ENCODE measurements at regions not wholly inside any gene's neighbourhood (a gene's known extent, or its start where the extent isn't known, plus 50 kb on each side); places are given as distances from the start of the nearest gene placed in this dataset.
A peak's percentile ranks its signal among the peaks of the same experiment; 100 is the strongest.
"Not testable (repeated sequence)": the region's sequence is repeated elsewhere in the genome, so short reads cannot be mapped to it uniquely, and the experiment has no call there.

DNA sequence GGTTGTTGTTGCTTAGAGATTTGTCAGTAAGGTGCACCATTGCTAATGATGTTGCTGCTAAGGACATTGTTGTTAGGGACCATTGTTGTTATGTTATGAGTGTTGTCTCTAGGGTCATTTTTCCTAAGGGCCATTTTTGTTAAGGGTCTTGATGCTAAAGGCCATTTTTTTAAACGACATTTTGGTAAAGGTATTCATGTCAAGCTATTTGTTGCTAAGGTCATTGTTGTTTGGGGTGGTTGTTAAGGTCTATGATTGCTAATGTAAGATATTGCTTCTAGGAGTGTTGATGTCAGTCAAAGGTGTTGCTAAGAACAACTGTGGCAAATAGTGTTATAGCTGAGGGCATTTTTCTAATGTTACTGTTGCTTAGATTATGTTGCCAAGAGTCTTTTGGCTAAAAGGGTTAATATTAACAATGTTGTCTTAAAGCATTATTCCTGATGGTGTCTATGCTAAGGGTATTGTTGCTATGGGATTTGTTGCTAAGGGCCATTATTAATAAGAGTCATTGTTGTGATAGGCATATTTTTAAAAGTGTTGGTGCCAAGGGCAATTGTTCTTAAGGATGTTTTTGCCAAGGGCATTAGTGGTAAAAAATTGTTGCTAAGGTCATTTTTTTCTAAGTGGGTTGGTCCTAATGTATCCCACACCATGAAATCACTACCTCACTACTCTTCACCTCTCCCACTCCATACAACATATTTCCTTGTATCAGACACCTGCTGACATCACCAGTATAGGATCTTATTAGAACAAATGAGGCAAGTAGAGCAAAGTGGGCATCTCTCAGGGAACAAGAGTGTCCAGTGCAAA is 56.2 kb downstream of the SPATA31A6 start:
- not testable (repeated sequence) for H3K9ac ChIP-seq (ENCODE audit: insufficient read depth, low read length); H3K36me3 ChIP-seq (ENCODE audit: control insufficient read depth, insufficient read depth, low read length)

DNA sequence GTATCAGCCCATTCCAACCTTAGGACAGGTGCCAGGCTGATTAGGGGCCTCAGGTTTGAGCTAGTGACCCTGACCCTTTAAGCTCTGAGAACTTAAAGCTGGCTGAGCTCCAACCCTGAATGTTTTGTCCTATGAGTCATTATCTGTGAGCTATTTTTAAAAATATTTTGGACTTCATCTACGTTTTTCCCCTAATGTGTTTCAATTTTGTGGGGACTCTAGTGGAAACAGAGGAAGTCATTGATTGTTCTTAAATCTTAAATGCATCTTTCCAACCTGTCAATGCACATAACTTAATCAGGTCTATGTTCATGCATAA is 56.8 kb downstream of the SPATA31A6 start:
- H3K79me2 ChIP-seq (ENCODE audit: control insufficient read depth, insufficient read depth, low read length); H3K4me1 ChIP-seq (ENCODE audit: control insufficient read depth, extremely low read depth, insufficient read depth, low read length); H3K4me2 ChIP-seq (ENCODE audit: extremely low read depth, insufficient read depth, low read length); H2AFZ ChIP-seq (ENCODE audit: low read length); H4K20me1 ChIP-seq (ENCODE audit: control insufficient read depth, extremely low read depth, insufficient read depth, low read length); H3K9me3 ChIP-seq (ENCODE audit: control insufficient read depth, insufficient read depth, low read depth, low read length); H3K4me3 ChIP-seq (replicated peaks in 1 of 4; ENCODE audit: control extremely low read depth in 1 of 4, insufficient read depth in 1 of 4, low read depth in 3 of 4, low read length in 4 of 4); H3K36me3 ChIP-seq (ENCODE audit: control insufficient read depth, insufficient read depth, low read length); H3K27ac ChIP-seq (ENCODE audit: insufficient read depth, low read length); H3K9ac ChIP-seq (ENCODE audit: insufficient read depth, low read length); H3K27me3 ChIP-seq (ENCODE audit: control insufficient read depth, insufficient read depth, low read length): not testable (repeated sequence)
- peak; percentile 34 to 60 for DNase-seq (ENCODE audit: low read depth in 2 of 2)

More for the DNA sequence above, 56.2 kb downstream of the SPATA31A6 start:
- H4K20me1 ChIP-seq (ENCODE audit: control insufficient read depth, extremely low read depth, insufficient read depth, low read length); H3K27ac ChIP-seq (ENCODE audit: insufficient read depth, low read length); H3K27me3 ChIP-seq (ENCODE audit: control insufficient read depth, insufficient read depth, low read length); H3K9me3 ChIP-seq (ENCODE audit: control insufficient read depth, insufficient read depth, low read depth, low read length); H3K4me2 ChIP-seq (ENCODE audit: extremely low read depth, insufficient read depth, low read length); H3K4me1 ChIP-seq (ENCODE audit: control insufficient read depth, extremely low read depth, insufficient read depth, low read length); H2AFZ ChIP-seq (ENCODE audit: low read length); H3K4me3 ChIP-seq (replicated peaks in 1 of 4; ENCODE audit: control extremely low read depth in 1 of 4, insufficient read depth in 1 of 4, low read depth in 3 of 4, low read length in 4 of 4); H3K79me2 ChIP-seq (ENCODE audit: control insufficient read depth, insufficient read depth, low read length): not testable (repeated sequence)
- peak in 1 of 2 donors; percentile 4 for DNase-seq (ENCODE audit: low read depth in 2 of 2)

DNA sequence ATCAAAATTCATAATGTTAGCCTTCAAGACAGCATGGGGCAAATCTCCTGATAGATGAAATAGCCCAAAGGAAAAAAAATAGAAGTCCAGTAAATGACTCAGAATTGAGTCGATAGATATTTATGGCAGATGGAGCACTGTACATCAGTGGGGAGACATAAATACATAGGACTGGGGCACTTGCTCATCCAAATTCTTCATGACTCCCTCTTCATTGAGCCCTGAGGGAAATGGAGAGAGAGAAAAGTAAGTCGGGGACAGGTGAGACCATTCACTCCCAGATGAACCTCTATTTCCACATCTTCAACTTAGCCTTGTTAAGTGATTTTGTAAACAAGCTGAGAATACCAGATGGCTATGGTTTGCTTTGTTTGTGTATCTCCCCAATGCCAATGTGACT is 59.8 kb downstream of the SPATA31A6 start:
- not testable (repeated sequence) for DNase-seq (ENCODE audit: low read depth in 2 of 2); H3K27me3 ChIP-seq (ENCODE audit: control insufficient read depth, insufficient read depth, low read length); H3K4me3 ChIP-seq (replicated peaks in 1 of 4; ENCODE audit: control extremely low read depth in 1 of 4, insufficient read depth in 1 of 4, low read depth in 3 of 4, low read length in 4 of 4); H3K4me1 ChIP-seq (ENCODE audit: control insufficient read depth, extremely low read depth, insufficient read depth, low read length); H3K36me3 ChIP-seq (ENCODE audit: control insufficient read depth, insufficient read depth, low read length); H4K20me1 ChIP-seq (ENCODE audit: control insufficient read depth, extremely low read depth, insufficient read depth, low read length); H3K9ac ChIP-seq (ENCODE audit: insufficient read depth, low read length); H2AFZ ChIP-seq (ENCODE audit: low read length); H3K4me2 ChIP-seq (ENCODE audit: extremely low read depth, insufficient read depth, low read length); H3K27ac ChIP-seq (ENCODE audit: insufficient read depth, low read length); H3K9me3 ChIP-seq (ENCODE audit: control insufficient read depth, insufficient read depth, low read depth, low read length); H3K79me2 ChIP-seq (ENCODE audit: control insufficient read depth, insufficient read depth, low read length)

DNA sequence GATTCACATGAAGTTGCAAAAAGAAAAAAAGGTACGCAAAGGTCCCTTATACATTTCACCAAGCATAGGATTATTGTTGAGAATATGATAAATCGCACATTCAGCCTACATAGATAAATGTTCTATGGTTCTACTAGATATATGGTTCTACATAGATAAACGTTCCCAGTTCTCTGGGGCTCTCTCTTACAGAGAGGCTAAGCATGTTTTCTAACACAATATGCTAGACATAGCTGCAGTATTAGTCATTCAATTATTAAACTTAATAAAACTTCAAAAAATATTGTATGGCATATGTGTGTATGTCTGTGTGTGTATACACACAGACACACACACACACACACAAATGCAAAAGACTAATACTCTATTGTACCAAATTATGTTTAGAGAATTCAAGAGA is 60.4 kb downstream of the SPATA31A6 start:
- not testable (repeated sequence) for H3K9ac ChIP-seq (ENCODE audit: insufficient read depth, low read length); H3K27ac ChIP-seq (ENCODE audit: insufficient read depth, low read length); H3K79me2 ChIP-seq (ENCODE audit: control insufficient read depth, insufficient read depth, low read length); H3K4me1 ChIP-seq (ENCODE audit: control insufficient read depth, extremely low read depth, insufficient read depth, low read length); H3K4me3 ChIP-seq (replicated peaks in 1 of 4; ENCODE audit: control extremely low read depth in 1 of 4, insufficient read depth in 1 of 4, low read depth in 3 of 4, low read length in 4 of 4); H3K9me3 ChIP-seq (ENCODE audit: control insufficient read depth, insufficient read depth, low read depth, low read length); H3K27me3 ChIP-seq (ENCODE audit: control insufficient read depth, insufficient read depth, low read length); H2AFZ ChIP-seq (ENCODE audit: low read length); H4K20me1 ChIP-seq (ENCODE audit: control insufficient read depth, extremely low read depth, insufficient read depth, low read length); H3K36me3 ChIP-seq (ENCODE audit: control insufficient read depth, insufficient read depth, low read length); H3K4me2 ChIP-seq (ENCODE audit: extremely low read depth, insufficient read depth, low read length); DNase-seq (ENCODE audit: low read depth in 2 of 2)

DNA sequence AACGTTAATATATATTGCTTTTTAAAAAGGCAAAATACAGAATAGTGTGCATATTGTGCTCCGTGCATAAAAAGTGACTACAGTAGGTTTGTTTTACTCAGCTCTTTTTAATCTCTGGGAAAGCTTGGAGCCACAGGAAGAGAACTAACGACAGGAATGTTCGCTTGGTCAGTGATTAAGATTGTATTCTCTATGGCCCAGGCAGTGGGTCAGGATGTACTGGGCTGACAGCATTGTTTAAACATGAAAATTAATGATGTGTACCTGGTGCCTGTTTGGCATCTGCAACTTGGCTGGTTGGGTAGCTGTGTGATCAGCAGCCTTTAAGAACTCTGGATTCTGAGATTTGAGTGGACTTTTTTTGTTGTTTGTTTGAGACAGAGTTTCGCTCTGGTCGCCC is 85.3 kb downstream of the SPATA31A6 start:
- peak in 1 of 2 donors; percentile 2 for DNase-seq (ENCODE audit: low read depth in 2 of 2)
- H3K36me3 ChIP-seq (ENCODE audit: control insufficient read depth, insufficient read depth, low read length); H3K9me3 ChIP-seq (ENCODE audit: control insufficient read depth, insufficient read depth, low read depth, low read length); H3K4me2 ChIP-seq (ENCODE audit: extremely low read depth, insufficient read depth, low read length); H3K79me2 ChIP-seq (ENCODE audit: control insufficient read depth, insufficient read depth, low read length); H3K27me3 ChIP-seq (ENCODE audit: control insufficient read depth, insufficient read depth, low read length); H3K27ac ChIP-seq (ENCODE audit: insufficient read depth, low read length); H3K4me3 ChIP-seq (replicated peaks in 1 of 4; ENCODE audit: control extremely low read depth in 1 of 4, insufficient read depth in 1 of 4, low read depth in 3 of 4, low read length in 4 of 4); H4K20me1 ChIP-seq (ENCODE audit: control insufficient read depth, extremely low read depth, insufficient read depth, low read length); H2AFZ ChIP-seq (ENCODE audit: low read length); H3K9ac ChIP-seq (ENCODE audit: insufficient read depth, low read length); H3K4me1 ChIP-seq (ENCODE audit: control insufficient read depth, extremely low read depth, insufficient read depth, low read length): not testable (repeated sequence)

DNA sequence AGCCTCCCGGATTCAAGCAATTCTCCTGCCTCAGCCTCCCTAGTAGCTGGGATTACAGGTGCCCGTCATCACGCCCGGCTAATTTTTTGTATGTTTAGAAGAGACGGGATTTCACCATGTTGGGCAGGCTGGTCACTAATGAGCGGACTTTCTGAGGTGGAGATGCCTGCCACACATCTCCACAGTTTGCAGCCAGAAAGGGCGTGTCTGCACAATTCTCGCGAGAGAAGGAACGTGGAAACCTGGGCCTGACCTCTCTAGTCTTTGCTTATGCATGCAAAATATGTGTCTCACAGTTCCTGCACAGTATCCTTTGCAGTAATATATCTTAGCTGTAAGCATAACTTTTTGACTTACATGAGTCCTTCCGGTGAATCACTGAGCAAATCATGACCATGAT is 85.7 kb downstream of the SPATA31A6 start:
- H3K27ac ChIP-seq (ENCODE audit: insufficient read depth, low read length); H3K9me3 ChIP-seq (ENCODE audit: control insufficient read depth, insufficient read depth, low read depth, low read length); H3K4me2 ChIP-seq (ENCODE audit: extremely low read depth, insufficient read depth, low read length); H3K9ac ChIP-seq (ENCODE audit: insufficient read depth, low read length); H3K79me2 ChIP-seq (ENCODE audit: control insufficient read depth, insufficient read depth, low read length); H3K36me3 ChIP-seq (ENCODE audit: control insufficient read depth, insufficient read depth, low read length); H4K20me1 ChIP-seq (ENCODE audit: control insufficient read depth, extremely low read depth, insufficient read depth, low read length); H3K27me3 ChIP-seq (ENCODE audit: control insufficient read depth, insufficient read depth, low read length); DNase-seq (ENCODE audit: low read depth in 2 of 2); H3K4me3 ChIP-seq (replicated peaks in 1 of 4; ENCODE audit: control extremely low read depth in 1 of 4, insufficient read depth in 1 of 4, low read depth in 3 of 4, low read length in 4 of 4); H2AFZ ChIP-seq (ENCODE audit: low read length); H3K4me1 ChIP-seq (ENCODE audit: control insufficient read depth, extremely low read depth, insufficient read depth, low read length): not testable (repeated sequence)

DNA sequence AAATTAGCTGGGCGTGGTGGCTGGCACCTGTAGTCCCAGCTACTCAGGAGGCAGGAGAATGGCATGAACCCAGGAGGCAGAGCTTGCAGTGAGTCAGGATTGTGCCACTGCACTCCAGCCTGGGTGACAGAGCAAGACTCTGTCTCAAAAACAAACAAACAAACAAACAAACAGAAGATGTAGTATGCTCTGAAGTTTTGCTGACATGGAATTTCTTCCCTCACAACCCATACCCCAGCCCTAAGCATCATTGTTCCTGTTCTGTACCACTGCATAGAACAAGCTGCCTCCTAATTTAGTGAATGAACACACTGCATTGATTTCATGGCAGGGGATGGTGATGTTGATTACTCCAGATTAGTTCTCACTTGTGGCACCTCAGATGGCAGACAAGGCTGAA is 89.7 kb downstream of the SPATA31A6 start:
- H4K20me1 ChIP-seq (ENCODE audit: control insufficient read depth, extremely low read depth, insufficient read depth, low read length); DNase-seq (ENCODE audit: low read depth in 2 of 2); H3K9me3 ChIP-seq (ENCODE audit: control insufficient read depth, insufficient read depth, low read depth, low read length); H3K9ac ChIP-seq (ENCODE audit: insufficient read depth, low read length); H3K27me3 ChIP-seq (ENCODE audit: control insufficient read depth, insufficient read depth, low read length); H3K4me3 ChIP-seq (replicated peaks in 1 of 4; ENCODE audit: control extremely low read depth in 1 of 4, insufficient read depth in 1 of 4, low read depth in 3 of 4, low read length in 4 of 4); H2AFZ ChIP-seq (ENCODE audit: low read length); H3K36me3 ChIP-seq (ENCODE audit: control insufficient read depth, insufficient read depth, low read length); H3K79me2 ChIP-seq (ENCODE audit: control insufficient read depth, insufficient read depth, low read length); H3K27ac ChIP-seq (ENCODE audit: insufficient read depth, low read length); H3K4me1 ChIP-seq (ENCODE audit: control insufficient read depth, extremely low read depth, insufficient read depth, low read length); H3K4me2 ChIP-seq (ENCODE audit: extremely low read depth, insufficient read depth, low read length): not testable (repeated sequence)

All from fibroblast of lung (primary cell).